Choroid plexus epithelial cell (primary cell): ENCODE measurements at regions not wholly inside any gene's neighbourhood (a gene's known extent, or its start where the extent isn't known, plus 50 kb on each side); places are given as distances from the start of the nearest gene placed in this dataset.

Source experiments
- DNase-seq: peaks from one replicate; pipeline ENCODE4 v3.0.0-alpha.2; 2010; ENCODE audit warnings: low read depth
- H3K4me3 ChIP-seq: 2 replicates; pipeline ENCODE4 v1.5.1; 2011; ENCODE audit warnings: low read depth, mild to moderate bottlenecking, control low read depth, low read length, moderate library complexity
- CTCF ChIP-seq: conservative IDR thresholded peaks from 2 replicates; pipeline ENCODE4 v1.5.1; 2011; ENCODE audit warnings: low read depth, mild to moderate bottlenecking, control low read depth, inconsistent platforms, low read length, moderate library complexity

- DNase-seq = no peak
- no peak for TF ChIP-seq CTCF
- H3K4me3 ChIP-seq = no peak overlapping the region
Measured at GRCh38 chr14:56460469-56460868, 119.1 kb upstream of the TMEM260 start.

GRCh38 chr14:56461276-56462275, 118.0 kb upstream of the TMEM260 start:
- DNase-seq = no peak
- H3K4me3 ChIP-seq = no peak overlapping the region
- TF ChIP-seq CTCF = no peak

- TF ChIP-seq CTCF = no peak
- no peak overlapping the region for H3K4me3 ChIP-seq
- DNase-seq = no peak
Measured at GRCh38 chr14:56463271-56463890, 116.2 kb upstream of the TMEM260 start.

GRCh38 chr14:56471056-56471455, 108.5 kb upstream of the TMEM260 start:
- no peak overlapping the region for H3K4me3 ChIP-seq
- DNase-seq = no peak
- no peak for TF ChIP-seq CTCF

DNA sequence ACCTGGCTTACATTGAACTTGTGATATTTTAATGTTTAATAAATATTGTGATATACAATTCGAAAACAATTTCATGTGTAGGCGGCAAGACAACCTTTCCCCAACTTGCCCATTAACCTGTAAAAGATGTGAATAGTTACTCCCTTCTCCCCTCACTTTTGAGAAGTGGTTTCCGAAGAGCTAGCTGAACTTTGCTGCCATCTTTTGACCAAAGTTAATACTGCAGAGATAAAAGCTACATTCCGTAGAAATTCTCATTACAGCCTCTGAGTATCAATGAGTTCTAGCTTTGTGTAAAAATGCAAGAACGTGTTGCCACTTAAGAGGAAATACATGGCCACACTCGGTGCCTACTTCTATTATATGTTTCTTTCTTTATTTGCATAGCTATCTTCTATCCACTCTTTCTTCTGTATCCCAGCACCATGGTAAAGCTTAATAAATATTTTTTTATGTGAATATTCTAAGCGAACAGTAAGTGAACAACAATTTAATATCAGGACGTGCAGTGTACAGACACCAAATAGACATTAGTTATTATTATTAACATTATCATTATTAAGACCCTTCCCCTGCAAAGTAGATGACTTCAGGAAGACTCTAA, 105.1 kb upstream of the TMEM260 start:
- peak; percentile 82 for TF ChIP-seq CTCF
- H3K4me3 ChIP-seq = no peak overlapping the region
- peak; percentile 63 for DNase-seq

GRCh38 chr14:56482310-56482911, 97.2 kb upstream of the TMEM260 start:
- peak; percentile 27 for DNase-seq

More at GRCh38 chr14:56482310-56482911, 97.2 kb upstream of the TMEM260 start:
- no peak overlapping the region for H3K4me3 ChIP-seq
- peak; percentile 34 for TF ChIP-seq CTCF
